DND-41 (cell line): ENCODE measurements at regions not wholly inside any gene's neighbourhood (a gene's known extent, or its start where the extent isn't known, plus 50 kb on each side); places are given as distances from the start of the nearest gene placed in this dataset.

Experiments
- ATAC-seq: fragments of 200-7000 bp; cut with Tn5 transposase; 3 replicates; pipeline ENCODE4 v1.9.1; 2021; ENCODE audit warnings: low read depth; ENCODE audit not compliant: insufficient read depth
- DNase-seq: peaks from one replicate; pipeline ENCODE4 v3.0.0-alpha.2; 2020
- H2AFZ ChIP-seq: 2 replicates; pipeline ENCODE4 v1.6.0; 2012; ENCODE audit warnings: low read depth, low read length
- H3K27ac ChIP-seq: 2 replicates; pipeline ENCODE4 v1.5.1; 2012; ENCODE audit warnings: low read length, inconsistent platforms
- H3K27me3 ChIP-seq: fragments of 200-600 bp; sonication (generic); 2 replicates; pipeline ENCODE4 v1.6.0; 2012; ENCODE audit warnings: low read length, mild to moderate bottlenecking, inconsistent platforms; ENCODE audit not compliant: insufficient read depth, poor library complexity
- H3K36me3 ChIP-seq: 2 replicates; pipeline ENCODE4 v1.5.1; 2012; ENCODE audit warnings: low read length, inconsistent platforms; ENCODE audit not compliant: insufficient read depth
- H3K4me1 ChIP-seq: 2 replicates; pipeline ENCODE4 v1.5.1; 2012; ENCODE audit warnings: mild to moderate bottlenecking, low read length; ENCODE audit not compliant: insufficient read depth
- H3K4me2 ChIP-seq: 2 replicates; pipeline ENCODE4 v1.6.0; 2012; ENCODE audit warnings: mild to moderate bottlenecking, moderate library complexity, low read length, inconsistent platforms; ENCODE audit not compliant: insufficient read depth
- H3K4me3 ChIP-seq, 2 experiments: fragments of 200-600 bp in 1 of 2; shearing (Covaris generic) in 1 of 2; 2 replicates each; pipeline ENCODE4 v1.5.1; 2012 to 2016; ENCODE audit warnings: inconsistent platforms in 2 of 2, low read length in 2 of 2, mild to moderate bottlenecking in 2 of 2, low read depth in 1 of 2, moderate library complexity in 1 of 2
- H3K79me2 ChIP-seq: 2 replicates; pipeline ENCODE4 v1.6.0; 2012; ENCODE audit warnings: low read length, inconsistent platforms; ENCODE audit not compliant: insufficient read depth
- H3K9ac ChIP-seq: 2 replicates; pipeline ENCODE4 v1.6.0; 2012; ENCODE audit warnings: low read depth, mild to moderate bottlenecking, inconsistent platforms, low read length, moderate library complexity
- H3K9me3 ChIP-seq: 2 replicates; pipeline ENCODE4 v1.5.1; 2012; ENCODE audit warnings: low read length, moderate library complexity, mild to moderate bottlenecking, inconsistent platforms; ENCODE audit not compliant: insufficient read depth, severe bottlenecking
- H4K20me1 ChIP-seq: 2 replicates; pipeline ENCODE4 v1.6.0; 2012; ENCODE audit warnings: low read length; ENCODE audit not compliant: insufficient read depth
- CTCF ChIP-seq: IDR thresholded peaks from 2 replicates; pipeline ENCODE4 v1.5.1; 2012; ENCODE audit warnings: borderline replicate concordance, low read length, moderate library complexity, mild to moderate bottlenecking; ENCODE audit not compliant: poor library complexity, severe bottlenecking; ENCODE audit errors: extremely low read depth
- EZH2 ChIP-seq: IDR thresholded peaks from 3 replicates; pipeline ENCODE4 v1.6.1; 2012; ENCODE audit warnings: borderline replicate concordance, low read depth, mild to moderate bottlenecking, moderate library complexity, low read length, inconsistent platforms; ENCODE audit not compliant: severe bottlenecking

GRCh38 chr6:164057876-164058275, 643.4 kb downstream of the QKI start:
- no peaks in the 10 kb centered on the region for H3K79me2 ChIP-seq
- DNase-seq: no peak
- no peaks in the 10 kb centered on the region for H3K4me1 ChIP-seq
- H3K9me3 ChIP-seq: no peaks in the 10 kb centered on the region
- H3K4me2 ChIP-seq: no peak overlapping the region
- no peaks in the 10 kb centered on the region for H3K36me3 ChIP-seq
- no peaks in the 10 kb centered on the region for H4K20me1 ChIP-seq
- H3K4me3 ChIP-seq: no peak overlapping the region
- H3K9ac ChIP-seq: no peak overlapping the region
- H3K27ac ChIP-seq: no peak overlapping the region
- H3K27me3 ChIP-seq: no peaks in the 10 kb centered on the region
- no peak for TF ChIP-seq CTCF
- no peak for TF ChIP-seq EZH2
- ATAC-seq: no peak
- H2AFZ ChIP-seq: no peak overlapping the region

GRCh38 chr6:164051427-164051826, 636.9 kb downstream of the QKI start:
- Histone ChIP-seq H3K4me1 (no peaks in the 10 kb centered on the region), H4K20me1 (no peaks in the 10 kb centered on the region), H3K79me2 (no peaks in the 10 kb centered on the region), H3K9me3 (no peaks in the 10 kb centered on the region), H2AFZ (no peak overlapping the region), H3K4me3 (no peak overlapping the region), H3K9ac (no peak overlapping the region), H3K27me3 (no peaks in the 10 kb centered on the region), H3K36me3 (no peaks in the 10 kb centered on the region), H3K4me2 (no peak overlapping the region), H3K27ac (no peak overlapping the region)
- no peak for ATAC-seq
- TF ChIP-seq EZH2: no peak
- TF ChIP-seq CTCF: no peak
- DNase-seq: no peak

GRCh38 chr6:164049517-164049988, 635.0 kb downstream of the QKI start:
- Histone ChIP-seq H3K9me3 (no peaks in the 10 kb centered on the region), H3K79me2 (no peaks in the 10 kb centered on the region), H2AFZ (no peak overlapping the region), H3K36me3 (no peaks in the 10 kb centered on the region), H3K9ac (no peak overlapping the region), H3K4me2 (no peak overlapping the region), H3K27me3 (no peaks in the 10 kb centered on the region), H4K20me1 (no peaks in the 10 kb centered on the region), H3K4me3 (no peak overlapping the region), H3K4me1 (no peaks in the 10 kb centered on the region), H3K27ac (no peak overlapping the region)
- DNase-seq (no peak), ATAC-seq (no peak)
- TF ChIP-seq CTCF (no peak), EZH2 (no peak)

- Histone ChIP-seq H3K9ac (no peak overlapping the region), H3K27me3 (no peaks in the 10 kb centered on the region), H3K4me3 (no peak overlapping the region), H3K4me1 (no peaks in the 10 kb centered on the region), H3K9me3 (no peaks in the 10 kb centered on the region), H4K20me1 (no peaks in the 10 kb centered on the region), H3K27ac (no peak overlapping the region), H2AFZ (no peak overlapping the region), H3K4me2 (no peak overlapping the region), H3K79me2 (no peaks in the 10 kb centered on the region), H3K36me3 (no peaks in the 10 kb centered on the region)
- ATAC-seq (no peak), DNase-seq (no peak)
- TF ChIP-seq CTCF: no peak
- no peak for TF ChIP-seq EZH2
Measured at GRCh38 chr6:164048840-164049516, 634.5 kb downstream of the QKI start.
